AG04450 (cell line): ENCODE measurements at regions not wholly inside any gene's neighbourhood (a gene's known extent, or its start where the extent isn't known, plus 50 kb on each side); places are given as distances from the start of the nearest gene placed in this dataset.

Source experiments
- CTCF ChIA-PET: fragments of 300-600, 350-600 bp; formaldehyde crosslinking; extraction: SDS; loops from one replicate; lab custom pipeline; 2022; ENCODE audit warnings: antibody characterized with exemption, inconsistent platforms; lab: Charles Lee
- POLR2A ChIA-PET: fragments of 350-600 bp; formaldehyde crosslinking; extraction: SDS; loops from one replicate; lab custom pipeline; 2021; ENCODE audit warnings: antibody characterized with exemption, inconsistent platforms; lab: Yijun Ruan, JAX
- DNase-seq: peaks from one replicate; pipeline ENCODE4 v3.0.0-alpha.2; 2011; ENCODE audit warnings: low read depth, low spot score
- H3K27ac ChIP-seq: one replicate; pipeline ENCODE4 v1.5.1; 2012; ENCODE audit warnings: low read depth, low read length, control low read depth
- H3K27me3 ChIP-seq: one replicate; pipeline ENCODE4 v1.6.0; 2012; ENCODE audit warnings: low read length; ENCODE audit not compliant: control insufficient read depth, insufficient read depth
- H3K4me3 ChIP-seq: 2 replicates; pipeline ENCODE4 v1.5.1; 2011; ENCODE audit warnings: mild to moderate bottlenecking, low read depth, low read length, control low read depth
- H3K9me3 ChIP-seq: 2 replicates; pipeline ENCODE4 v1.5.1; 2012; ENCODE audit warnings: low read length; ENCODE audit not compliant: control insufficient read depth, insufficient read depth
- CTCF ChIP-seq: IDR thresholded peaks from 2 replicates; pipeline ENCODE4 v1.5.1; 2011; ENCODE audit warnings: low read depth, low read length, control low read depth, inconsistent platforms

- no peak for TF ChIP-seq CTCF
- Histone ChIP-seq H3K4me3 (no peak overlapping the region), H3K9me3 (no peaks in the 10 kb centered on the region), H3K27ac (no peak overlapping the region), H3K27me3 (no peaks in the 10 kb centered on the region)
- POLR2A ChIA-PET: no interaction called here
- no peak for DNase-seq
- CTCF ChIA-PET: no interaction called here
These were observed 262.8 kb upstream of the VCX start for GRCh38 chrX:7580127-7580526.

- Histone ChIP-seq H3K4me3 (no peak overlapping the region), H3K27ac (no peak overlapping the region), H3K9me3 (no peaks in the 10 kb centered on the region), H3K27me3 (no peaks in the 10 kb centered on the region)
- ChIA-PET CTCF (no interaction called here), POLR2A (no interaction called here)
- DNase-seq: no peak
- TF ChIP-seq CTCF: no peak
These were observed 268.6 kb upstream of the VCX start for GRCh38 chrX:7574325-7574724.

GRCh38 chrX:7570432-7571029 lies 272.4 kb upstream of the VCX start:
- Histone ChIP-seq H3K27ac (no peak overlapping the region), H3K4me3 (no peak overlapping the region), H3K9me3 (no peaks in the 10 kb centered on the region), H3K27me3 (no peaks in the 10 kb centered on the region)
- POLR2A ChIA-PET: no interaction called here
- DNase-seq: no peak
- no peak for TF ChIP-seq CTCF
- CTCF ChIA-PET: no interaction called here

- Histone ChIP-seq H3K27me3 (no peaks in the 10 kb centered on the region), H3K9me3 (no peaks in the 10 kb centered on the region), H3K4me3 (no peak overlapping the region), H3K27ac (no peak overlapping the region)
- ChIA-PET POLR2A (no interaction called here), CTCF (no interaction called here)
- no peak for TF ChIP-seq CTCF
- no peak for DNase-seq
These were observed 274.4 kb upstream of the VCX start for GRCh38 chrX:7568597-7568996.

GRCh38 chrX:7568130-7568529 lies 274.8 kb upstream of the VCX start:
- TF ChIP-seq CTCF: no peak
- ChIA-PET POLR2A (no interaction called here), CTCF (no interaction called here)
- no peak overlapping the region for H3K4me3 ChIP-seq
- no peak for DNase-seq
- H3K9me3 ChIP-seq: no peaks in the 10 kb centered on the region
- no peak overlapping the region for H3K27ac ChIP-seq
- no peaks in the 10 kb centered on the region for H3K27me3 ChIP-seq
